GM18907 (cell line): ENCODE measurements at regions not wholly inside any gene's neighbourhood (a gene's known extent, or its start where the extent isn't known, plus 50 kb on each side); places are given as distances from the start of the nearest gene placed in this dataset.

Source experiments
- ATAC-seq: cut with Tn5 transposase; IDR thresholded peaks from one replicate; pipeline ENCODE4 v1.9.1; 2021; ENCODE audit warnings: mild to moderate bottlenecking, moderate library complexity; ENCODE audit not compliant: unreplicated experiment

DNA sequence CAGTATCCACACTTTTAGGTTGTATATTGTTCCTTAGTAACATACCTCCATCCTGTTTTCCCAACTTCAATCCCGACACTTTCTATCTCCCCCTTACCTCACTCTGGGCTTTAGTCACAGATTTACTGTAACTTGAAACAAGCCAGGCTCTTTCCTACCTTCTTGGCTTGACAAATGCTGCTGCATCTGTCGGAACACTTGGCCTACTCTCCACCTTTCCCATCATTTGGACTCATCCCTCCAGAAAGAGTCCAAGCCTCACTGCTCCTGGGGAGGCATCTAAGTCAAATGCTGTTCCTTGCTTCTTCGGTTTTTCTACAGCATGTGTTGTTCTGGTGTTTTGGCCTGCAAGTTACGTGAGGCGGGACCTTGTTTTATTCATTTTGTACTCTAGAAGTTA, 142.4 kb downstream of the DACT1 start:
- no peak for ATAC-seq

DNA sequence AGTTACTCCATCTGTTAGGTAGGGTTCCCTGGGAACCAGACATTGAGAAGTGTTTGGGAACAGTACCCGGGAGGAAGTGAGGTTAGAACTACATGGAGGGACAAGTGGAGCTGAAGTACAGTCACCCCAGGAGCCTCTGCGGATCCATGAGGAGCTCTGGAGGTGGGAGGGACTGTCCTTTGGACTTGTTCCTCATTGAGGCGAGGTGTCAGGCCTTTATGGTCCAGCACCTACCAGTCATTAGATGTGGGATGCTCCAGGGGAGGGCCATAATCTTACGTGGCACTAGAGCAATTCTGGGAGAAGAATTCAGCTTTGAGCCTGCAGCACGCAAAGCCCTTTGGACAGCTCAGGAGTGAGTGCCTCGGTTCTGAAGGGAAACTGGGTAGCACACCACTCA, 142.8 kb downstream of the DACT1 start:
- ATAC-seq: no peak

DNA sequence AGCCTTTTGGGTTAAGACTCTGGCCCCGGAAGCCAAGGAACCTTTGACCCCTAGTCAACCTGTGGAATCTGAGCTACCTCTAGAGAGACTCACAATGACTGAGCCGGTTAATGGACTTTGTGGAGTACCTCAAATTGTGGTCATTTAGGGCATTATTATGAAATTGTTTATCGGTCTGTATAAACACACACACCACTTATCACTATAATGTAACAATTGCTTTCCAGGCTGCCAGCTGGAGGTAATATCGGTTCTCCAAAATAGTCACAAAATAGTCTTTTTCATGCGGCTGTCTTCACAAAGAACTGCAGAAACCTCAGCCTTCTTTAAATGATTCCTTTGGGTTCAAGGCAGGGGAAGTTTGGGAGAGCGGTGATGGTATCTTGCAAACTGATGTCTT, 144.2 kb downstream of the DACT1 start:
- ATAC-seq: no peak

DNA sequence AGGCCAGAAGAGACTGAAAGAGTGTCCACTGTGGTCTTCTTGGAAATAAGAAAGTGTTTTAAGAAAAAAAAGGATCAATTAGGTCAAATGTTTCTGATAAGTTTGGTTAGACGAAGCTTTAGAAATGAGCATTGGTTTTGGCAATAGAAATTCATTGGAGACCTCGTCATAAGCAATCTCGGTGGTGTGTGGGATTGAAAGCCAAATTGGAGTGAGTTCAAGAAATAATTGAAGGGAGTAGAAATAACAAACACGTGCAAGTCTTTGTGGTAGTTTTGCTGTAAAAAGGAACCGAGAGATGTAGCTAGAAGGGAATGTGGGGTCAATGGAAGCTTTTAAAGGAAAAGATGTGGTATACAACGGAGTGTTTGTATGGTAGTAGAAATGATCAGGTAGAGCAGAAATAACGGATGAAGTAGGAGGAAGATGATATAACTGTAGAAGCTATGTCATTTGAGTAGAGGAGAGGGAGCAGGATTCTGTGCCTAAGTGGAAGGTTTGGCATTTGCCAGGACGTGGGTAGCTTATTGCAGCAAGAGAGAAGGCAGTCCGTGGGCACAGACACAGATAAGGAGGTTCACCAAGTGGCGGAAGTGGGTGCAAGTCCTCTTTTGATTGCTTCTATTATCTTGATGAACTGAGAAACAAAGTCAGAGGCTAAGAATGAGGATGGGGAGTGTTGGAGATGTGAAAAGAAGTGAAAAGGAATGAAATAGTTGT, 146.2 kb downstream of the DACT1 start:
- ATAC-seq: no peak

DNA sequence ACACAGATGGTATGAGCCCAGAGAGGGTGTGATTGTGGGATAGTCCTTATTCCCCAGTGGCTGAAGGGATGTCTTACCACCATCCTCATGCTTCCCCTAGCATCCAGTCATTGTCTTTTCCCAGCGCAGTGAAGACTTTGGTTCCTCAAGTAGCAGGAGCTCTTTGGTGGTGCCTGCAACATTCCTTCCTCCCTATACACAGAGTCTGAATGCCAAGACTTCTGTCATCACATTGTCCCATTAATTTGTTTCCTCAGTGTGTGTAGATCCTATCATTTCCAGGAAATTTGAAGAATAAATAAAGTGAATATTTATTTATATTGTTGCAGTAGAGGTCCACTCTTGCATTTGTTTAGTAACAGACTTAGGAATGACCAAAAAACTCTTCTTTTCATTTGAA, 147.2 kb downstream of the DACT1 start:
- no peak for ATAC-seq

DNA sequence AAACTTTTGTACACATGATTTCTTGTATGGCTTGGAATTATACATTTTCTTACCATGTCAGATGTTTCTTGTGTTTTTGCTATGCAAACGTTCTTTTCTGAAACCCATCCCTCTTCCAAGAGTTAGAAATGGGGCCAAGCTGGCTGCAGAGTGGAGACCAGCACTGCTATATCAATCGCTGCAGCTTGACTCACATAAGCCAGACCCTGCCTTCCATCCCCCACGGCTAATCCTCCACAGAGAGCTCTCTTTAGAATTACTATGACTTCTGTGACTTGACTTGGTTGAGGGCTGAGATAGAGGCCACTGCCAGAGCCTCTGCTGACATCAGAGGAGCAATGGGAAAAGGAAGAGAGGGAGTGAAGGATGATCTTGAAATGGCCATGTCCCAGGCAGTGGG, 147.9 kb downstream of the DACT1 start:
- no peak for ATAC-seq

DNA sequence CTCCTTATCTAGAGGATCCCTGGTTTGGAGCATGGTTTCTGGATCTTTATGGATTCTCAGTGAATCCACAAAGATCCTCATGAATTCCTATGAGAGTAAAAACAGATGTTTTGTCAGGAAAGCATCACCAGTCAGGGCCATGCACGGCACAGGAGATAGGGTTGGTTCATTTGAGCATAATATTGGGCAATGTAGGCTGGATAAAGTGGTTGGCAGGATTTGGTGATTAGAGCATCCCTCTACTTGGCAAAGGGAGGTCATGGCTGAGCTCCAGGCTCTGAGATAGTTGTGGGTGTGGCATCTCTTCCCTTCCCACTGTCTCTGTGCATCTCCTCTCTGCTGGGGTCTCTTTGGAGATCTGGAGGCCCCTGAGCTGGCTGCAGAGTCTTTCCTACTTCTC, 149.8 kb downstream of the DACT1 start:
- ATAC-seq: no peak

DNA sequence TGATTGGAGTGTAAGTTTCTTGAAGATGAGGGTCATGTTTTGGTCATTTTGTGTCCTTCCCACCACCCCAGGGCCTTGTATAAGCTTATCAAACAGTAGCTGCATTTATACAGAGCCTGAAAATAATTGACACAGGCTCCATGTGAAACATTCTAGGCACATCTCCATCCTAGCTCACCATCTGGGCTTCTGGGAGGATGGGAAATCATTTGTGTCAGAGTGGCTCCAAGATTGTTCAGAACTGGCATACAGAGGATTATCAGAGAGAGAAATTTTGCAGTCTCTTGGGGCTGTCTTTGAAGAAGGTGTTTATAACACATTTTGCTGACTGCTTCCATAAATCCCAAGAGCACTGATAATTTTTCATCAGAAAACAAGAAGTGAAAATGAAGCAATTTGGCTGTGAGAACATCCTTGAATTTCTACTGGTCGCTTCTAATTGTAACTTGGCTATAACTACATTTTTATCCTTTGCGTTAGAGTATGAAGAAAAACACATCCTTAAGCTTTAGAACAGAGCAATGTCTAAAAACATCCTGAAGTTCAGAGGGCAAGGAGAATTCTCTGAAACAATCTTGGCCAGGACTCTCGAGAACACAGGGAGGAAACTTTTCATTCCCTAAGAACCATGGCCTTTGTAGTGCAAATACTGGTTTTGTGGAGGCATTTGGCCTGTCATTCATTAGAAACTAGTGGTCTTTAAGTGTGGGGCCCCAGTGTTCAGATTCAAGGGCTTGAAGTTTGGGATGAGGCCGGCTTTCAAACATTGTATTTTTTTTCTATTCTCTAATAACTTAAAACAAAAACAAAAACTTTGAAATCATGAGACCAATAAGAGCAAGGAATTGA, 151.1 kb downstream of the DACT1 start:
- no peak for ATAC-seq

DNA sequence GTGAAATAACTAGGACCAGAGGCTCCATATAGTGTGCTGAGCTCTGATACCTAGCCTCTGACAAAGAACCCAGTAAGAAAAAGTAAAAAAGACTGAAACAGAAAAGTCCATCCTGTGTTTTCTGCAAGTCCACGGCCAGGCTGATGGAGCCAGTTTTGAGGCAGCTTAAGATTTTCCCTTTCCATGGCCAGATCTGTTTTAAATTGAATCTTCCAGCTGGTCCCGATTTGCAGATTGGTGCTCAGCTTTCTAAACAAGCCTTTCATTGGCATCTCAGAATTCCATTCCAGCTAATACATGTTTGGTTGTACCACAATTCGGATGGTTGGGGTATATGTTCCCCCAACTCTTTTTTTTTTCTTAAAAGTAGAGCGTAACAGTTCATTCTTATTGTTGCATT, 152.0 kb downstream of the DACT1 start:
- ATAC-seq: no peak

DNA sequence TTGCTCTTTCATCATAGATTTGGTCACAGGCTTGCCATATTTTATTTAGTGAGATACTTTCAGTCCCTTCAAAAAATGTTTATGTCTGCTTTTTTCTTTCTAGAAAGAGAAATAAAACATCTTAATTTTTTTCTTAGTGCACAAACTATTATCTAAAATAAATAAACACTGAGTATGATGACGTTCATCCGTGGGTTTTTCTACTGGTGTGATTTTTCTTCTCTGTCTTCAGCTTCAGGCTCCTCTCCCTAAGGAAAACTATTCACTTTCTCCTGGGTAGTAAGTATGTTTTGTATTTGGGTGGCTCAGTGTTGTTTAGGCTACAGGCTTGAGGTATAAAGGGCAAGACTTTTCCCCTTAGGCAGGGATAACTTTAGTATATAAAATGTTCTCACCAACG, 154.7 kb downstream of the DACT1 start:
- ATAC-seq: no peak

DNA sequence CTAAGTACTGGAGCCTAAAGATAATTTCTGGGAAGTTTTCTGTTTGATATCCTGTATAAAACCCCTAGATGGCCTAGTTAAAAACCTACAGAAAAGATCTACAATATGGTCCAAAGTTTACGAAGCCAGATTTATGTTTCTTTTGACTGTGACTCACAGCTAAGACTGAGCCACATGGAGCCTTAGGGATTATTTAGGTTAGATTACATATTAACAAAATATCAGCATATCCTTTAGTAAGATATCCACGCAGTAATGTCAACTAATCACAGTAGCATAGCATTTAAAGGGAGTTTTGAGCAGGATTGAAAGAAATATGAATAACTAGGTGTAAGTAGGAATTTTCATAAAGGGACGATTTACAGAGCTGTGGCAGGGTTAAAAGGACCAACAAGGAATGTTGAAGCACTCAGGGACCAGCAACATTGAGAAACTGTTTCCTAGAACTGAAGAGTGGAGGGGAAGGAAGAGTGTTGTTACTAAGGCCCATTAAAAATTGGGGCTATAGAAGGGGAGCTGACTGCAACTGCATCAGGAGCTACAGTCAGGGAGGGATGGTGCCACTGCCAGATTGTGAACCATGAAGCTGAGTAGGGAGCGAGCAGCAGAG, 155.5 kb downstream of the DACT1 start:
- no peak for ATAC-seq

DNA sequence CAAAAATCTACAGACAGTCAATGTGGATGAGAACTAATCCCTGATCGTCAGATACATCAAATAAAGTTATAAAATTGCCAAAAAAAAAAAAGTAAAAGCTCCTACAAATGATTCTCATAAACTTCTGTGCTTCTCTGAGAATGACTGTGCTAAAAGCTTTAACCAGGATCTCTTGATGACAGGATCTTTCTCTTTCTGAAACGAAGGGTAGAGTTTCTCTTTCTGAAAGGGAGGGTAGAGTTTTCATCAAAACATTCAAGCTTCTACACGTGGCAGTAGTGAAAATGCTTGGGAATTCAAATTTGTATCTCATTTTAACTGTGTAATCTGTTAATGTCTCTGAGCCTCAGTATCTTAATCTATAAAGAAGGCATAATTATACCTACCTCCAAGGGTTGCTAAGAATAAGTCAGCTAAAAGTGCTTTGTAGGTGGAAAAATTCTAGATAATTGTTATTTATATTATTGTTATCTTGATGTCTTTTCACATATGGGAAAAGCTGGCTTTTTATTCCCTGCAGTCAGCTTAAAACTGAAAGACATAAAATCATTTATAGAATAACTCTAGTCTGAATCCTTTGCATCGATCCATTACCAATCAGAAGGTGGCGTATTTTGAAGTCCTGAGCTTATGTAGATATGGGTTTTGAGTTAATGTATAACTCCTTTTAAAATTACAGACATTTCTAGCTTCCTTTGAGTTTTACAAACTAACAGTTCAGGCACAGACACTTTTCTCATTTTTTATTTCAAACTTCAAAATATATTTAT, 157.4 kb downstream of the DACT1 start:
- ATAC-seq: no peak

DNA sequence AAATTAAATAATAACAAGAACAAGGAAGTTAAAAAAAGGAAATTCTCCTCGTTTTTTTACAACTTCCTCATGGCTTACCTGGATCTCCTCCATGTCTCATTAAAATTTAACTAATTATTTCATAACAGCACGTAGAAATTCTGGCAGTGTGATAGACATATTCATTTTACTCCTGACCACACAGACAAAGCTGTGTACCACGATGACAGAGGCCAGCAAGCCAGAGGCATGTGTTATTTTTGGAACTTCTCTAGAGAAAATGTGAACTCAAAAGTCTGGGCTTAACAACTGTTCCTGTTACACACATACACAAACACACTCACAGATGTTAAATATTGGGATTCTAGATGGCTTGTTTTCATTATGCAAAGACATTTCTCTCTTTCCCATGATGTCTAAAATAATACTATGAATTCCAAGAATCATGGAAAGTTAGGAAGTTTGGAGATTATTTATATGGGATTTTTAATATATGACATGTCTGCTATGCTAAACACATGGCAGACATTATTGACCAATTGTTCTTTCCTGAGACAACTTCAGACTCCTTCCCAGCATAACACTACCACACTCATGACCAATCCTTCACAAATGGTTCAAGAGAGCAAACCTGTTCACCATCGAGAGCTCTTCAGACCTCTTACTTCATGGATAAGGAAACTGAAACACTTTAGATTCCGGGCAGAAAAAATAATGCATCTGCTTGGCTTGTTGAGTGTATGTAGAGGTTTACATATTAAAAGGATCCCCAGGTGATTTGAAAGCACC, 158.7 kb downstream of the DACT1 start:
- ATAC-seq: peak; percentile 33

DNA sequence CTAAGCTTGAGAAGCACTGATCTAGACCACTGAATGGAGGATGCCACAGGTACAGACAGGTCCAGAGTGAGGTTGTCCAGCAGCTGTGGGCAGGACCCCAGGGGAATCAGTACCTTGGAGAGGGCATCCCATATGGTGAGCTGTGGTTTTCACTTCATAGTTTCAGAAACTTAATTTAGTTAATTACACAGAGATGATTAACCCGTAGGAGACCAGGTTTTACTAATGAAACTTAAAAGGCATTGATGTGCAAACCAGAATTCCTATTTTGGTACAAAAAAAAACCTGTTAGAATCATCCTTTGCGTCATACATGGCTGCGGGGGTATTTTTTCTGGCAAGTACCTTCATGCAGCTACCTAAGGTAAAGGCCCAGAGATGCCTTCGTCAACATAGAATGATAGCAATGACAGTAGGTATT, 159.3 kb downstream of the DACT1 start:
- ATAC-seq: peak; percentile 93

DNA sequence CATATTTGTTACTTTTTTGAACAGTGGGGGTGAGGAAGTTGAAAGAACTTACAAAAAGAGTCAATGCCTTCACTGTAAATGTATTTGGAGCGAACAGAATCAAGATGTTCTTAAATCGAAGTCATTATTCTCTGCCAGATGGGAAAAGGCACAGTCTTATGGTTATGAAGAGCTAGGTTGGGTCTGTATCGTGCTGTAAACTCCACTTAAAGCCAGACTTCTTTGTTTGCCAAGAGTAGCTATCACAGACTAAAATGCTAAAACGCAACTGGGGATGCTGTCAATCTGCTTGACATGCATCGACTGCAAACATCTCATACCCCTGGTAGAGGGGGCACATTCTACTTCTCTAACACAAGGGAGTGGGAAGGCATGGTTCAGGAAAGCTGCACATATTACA, 160.4 kb downstream of the DACT1 start:
- ATAC-seq: no peak

DNA sequence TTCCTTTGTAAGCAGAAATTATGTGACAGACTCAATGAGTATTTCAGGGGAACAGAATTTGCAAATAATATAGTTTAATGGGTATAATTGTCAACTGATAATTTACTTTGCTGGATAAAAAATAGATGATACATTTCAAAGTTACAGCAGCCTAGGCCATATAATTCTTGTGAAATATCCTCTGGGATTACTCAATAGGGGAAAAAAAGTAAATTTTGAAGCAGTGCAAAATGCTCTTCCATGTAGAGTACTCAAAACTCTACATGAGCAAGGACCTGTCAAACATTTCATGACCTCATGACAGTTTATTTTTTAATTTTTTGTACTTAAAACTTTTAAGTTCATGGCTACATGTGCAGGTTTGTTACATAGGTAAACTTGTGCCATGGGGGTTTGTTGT, 163.3 kb downstream of the DACT1 start:
- no peak for ATAC-seq

DNA sequence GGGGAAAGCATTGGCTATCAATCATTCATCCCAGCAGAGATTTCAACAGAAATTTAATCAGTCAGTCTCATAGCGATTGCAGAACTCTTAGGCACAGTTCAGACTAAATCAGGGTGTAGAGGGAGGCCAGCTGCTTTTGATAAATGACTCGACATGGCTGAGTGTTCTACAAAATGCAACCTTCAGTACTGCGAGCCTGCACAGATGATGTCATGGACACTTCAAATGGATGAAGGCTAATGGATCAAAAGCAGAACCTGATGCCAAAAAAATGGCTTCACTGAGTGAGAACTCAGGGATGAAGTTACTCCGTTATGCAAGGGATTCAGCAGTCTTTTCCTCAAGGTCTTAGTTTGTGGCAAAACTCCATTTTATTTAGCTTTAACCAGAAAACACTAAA, 167.3 kb downstream of the DACT1 start:
- ATAC-seq: no peak

DNA sequence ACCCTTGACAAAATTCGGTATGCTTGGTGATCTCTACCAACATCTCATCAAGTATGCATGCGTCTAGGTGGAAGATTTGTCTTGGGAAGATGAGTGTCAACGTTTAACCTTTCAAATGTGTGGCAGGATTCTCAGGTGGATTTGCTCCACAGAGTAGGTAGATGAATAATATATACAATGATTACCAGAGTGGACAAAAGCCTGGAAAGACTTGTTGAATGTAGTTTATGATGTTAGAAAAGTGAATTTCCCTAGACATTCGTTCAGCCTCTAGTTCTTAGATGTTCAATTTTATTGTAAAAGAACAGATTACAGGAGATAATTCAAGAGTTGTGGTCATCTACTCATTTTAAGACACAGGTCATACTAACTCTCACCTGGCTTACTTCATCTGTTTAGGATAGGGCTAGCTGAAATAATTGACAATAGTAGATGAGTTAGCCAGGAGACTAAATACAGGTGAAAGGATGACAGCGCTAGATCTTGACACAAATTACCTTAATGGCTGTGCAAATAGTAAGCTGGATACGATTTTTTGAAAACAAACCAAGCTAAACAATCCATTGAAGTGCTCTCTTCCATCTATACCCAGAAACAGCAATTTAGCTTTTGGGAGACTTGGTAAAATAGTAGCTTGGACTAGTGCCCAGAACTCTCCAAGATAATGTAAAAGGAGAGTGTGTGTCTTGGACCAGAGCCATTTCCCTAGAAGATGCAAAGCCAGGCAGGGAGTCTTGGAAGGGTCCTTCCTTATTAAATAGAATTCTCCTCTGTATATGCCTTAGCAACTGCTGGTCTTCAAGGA, 168.0 kb downstream of the DACT1 start:
- ATAC-seq: no peak

DNA sequence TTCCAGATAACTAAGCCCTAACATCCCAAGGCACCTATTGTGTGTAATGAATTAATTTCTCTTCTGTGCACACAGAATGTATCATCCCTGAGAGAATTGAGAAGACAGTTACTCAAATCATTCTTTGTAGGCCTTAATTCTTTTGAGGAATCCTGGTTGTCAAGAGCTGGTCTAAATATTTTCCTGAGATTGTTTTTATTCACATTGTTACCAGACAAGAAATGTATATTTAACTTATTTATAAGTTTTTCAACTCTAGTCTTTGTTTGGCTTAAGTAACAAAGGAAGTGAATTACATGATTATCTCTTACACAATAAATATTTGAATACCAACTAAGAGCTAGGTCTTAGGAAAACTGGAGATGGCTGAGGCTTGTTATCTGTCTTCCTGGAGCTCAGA, 169.4 kb downstream of the DACT1 start:
- no peak for ATAC-seq

DNA sequence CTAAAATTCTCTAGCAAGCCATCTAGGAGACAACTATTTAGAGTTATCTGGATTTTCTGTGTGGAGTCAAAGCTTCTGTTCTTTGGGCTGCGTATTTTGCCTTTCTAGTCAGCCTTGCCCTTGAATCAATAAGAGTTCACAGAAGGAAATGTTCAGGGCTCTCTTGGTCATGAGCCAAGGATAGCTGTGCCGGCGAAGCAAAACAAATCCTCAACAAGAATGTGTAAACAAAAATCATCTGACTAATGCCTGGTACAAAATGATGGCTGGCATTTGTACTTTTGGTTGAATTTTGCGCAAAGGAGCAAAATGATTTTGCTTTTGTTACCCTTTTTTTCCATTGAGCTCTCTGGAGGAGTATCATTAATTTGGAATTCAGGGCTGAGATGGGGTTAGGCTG, 171.1 kb downstream of the DACT1 start:
- no peak for ATAC-seq
